Upper lobe of left lung (tissue), 4 donors: ENCODE measurements at regions not wholly inside any gene's neighbourhood (a gene's known extent, or its start where the extent isn't known, plus 50 kb on each side); places are given as distances from the start of the nearest gene placed in this dataset.

ENCODE experiments used
- CTCF ChIP-seq, 6 experiments: fragments of 450-650 bp in 4 of 6; fragments of 200-600 bp in 2 of 6; sonication (generic) in 2 of 6; IDR thresholded peaks; one replicate each; pipeline ENCODE4 v1.5.1; 2016 to 2019; ENCODE audit warnings: antibody characterized with exemption in 6 of 6
- EP300 ChIP-seq, 4 donors: sonication (generic); formaldehyde crosslinking; IDR thresholded peaks; one replicate each; pipeline ENCODE4 v1.5.1; 2017; ENCODE audit warnings: antibody characterized with exemption in 4 of 4, control low read depth in 2 of 4
- POLR2A ChIP-seq, 4 donors: fragments of 450-650 bp; IDR thresholded peaks; one replicate each; pipeline ENCODE4 v1.5.1; 2016 to 2017; ENCODE audit warnings: antibody characterized with exemption in 4 of 4, mild to moderate bottlenecking in 2 of 4

- TF ChIP-seq POLR2A (IDR thresholded peaks at IDR 0.05) (no peak), EP300 (IDR thresholded peaks at IDR 0.05) (no peak), CTCF (IDR thresholded peaks at IDR 0.05) (no peak)
Measured at GRCh38 chr10:110446277-110446676, 51.4 kb upstream of the DUSP5 start.
